HG03354 (cell line): ENCODE measurements at regions not wholly inside any gene's neighbourhood (a gene's known extent, or its start where the extent isn't known, plus 50 kb on each side); places are given as distances from the start of the nearest gene placed in this dataset.
"Not testable (repeated sequence)": the region's sequence is repeated elsewhere in the genome, so short reads cannot be mapped to it uniquely, and the experiment has no call there.

Experiments used
- ATAC-seq: cut with Tn5 transposase; IDR thresholded peaks from one replicate; pipeline ENCODE4 v1.9.1; 2021; ENCODE audit warnings: mild to moderate bottlenecking; ENCODE audit not compliant: unreplicated experiment, poor library complexity, severe bottlenecking

GRCh38 chr3:26437678-26438077 lies 184.9 kb upstream of the LRRC3B start:
- no peak for ATAC-seq

- ATAC-seq, result no peak
Measured at GRCh38 chr3:26438325-26438940, 184.1 kb upstream of the LRRC3B start.

- no peak for ATAC-seq
Measured at GRCh38 chr3:26438981-26439884, 183.3 kb upstream of the LRRC3B start.

GRCh38 chr3:26449996-26450395 lies 172.6 kb upstream of the LRRC3B start:
- no peak for ATAC-seq

- ATAC-seq, result no peak
Measured at GRCh38 chr3:26452363-26452762, 170.2 kb upstream of the LRRC3B start.

GRCh38 chr3:26460985-26461384 lies 161.6 kb upstream of the LRRC3B start:
- ATAC-seq, result no peak

GRCh38 chr3:26472345-26472744 lies 150.2 kb upstream of the LRRC3B start:
- no peak for ATAC-seq

GRCh38 chr3:26474706-26475105 lies 147.9 kb upstream of the LRRC3B start:
- no peak for ATAC-seq

- no peak for ATAC-seq
Measured at GRCh38 chr3:26480377-26480776, 142.2 kb upstream of the LRRC3B start.

GRCh38 chr3:26484140-26484539 lies 138.4 kb upstream of the LRRC3B start:
- ATAC-seq, result no peak

GRCh38 chr3:26498271-26498670 lies 124.3 kb upstream of the LRRC3B start:
- ATAC-seq, result no peak

GRCh38 chr3:26505399-26505798 lies 117.2 kb upstream of the LRRC3B start:
- ATAC-seq, result no peak

- ATAC-seq, result not testable (repeated sequence)
Measured at GRCh38 chr3:26514445-26515029, 108.0 kb upstream of the LRRC3B start.

- ATAC-seq, result no peak
Measured at GRCh38 chr3:26515351-26515750, 107.2 kb upstream of the LRRC3B start.

GRCh38 chr3:26521261-26521660 lies 101.3 kb upstream of the LRRC3B start:
- ATAC-seq, result no peak

- ATAC-seq, result no peak
Measured at GRCh38 chr3:26522919-26523318, 99.7 kb upstream of the LRRC3B start.

GRCh38 chr3:26525013-26525412 lies 97.6 kb upstream of the LRRC3B start:
- no peak for ATAC-seq

GRCh38 chr3:26535151-26535550 lies 87.4 kb upstream of the LRRC3B start:
- ATAC-seq, result no peak

- ATAC-seq, result no peak
Measured at GRCh38 chr3:26536955-26537354, 85.6 kb upstream of the LRRC3B start.

- no peak for ATAC-seq
Measured at GRCh38 chr3:26550413-26550812, 72.2 kb upstream of the LRRC3B start.

- no peak for ATAC-seq
Measured at GRCh38 chr3:26556637-26557036, 65.9 kb upstream of the LRRC3B start.
